SU-DHL-6 (cell line): ENCODE measurements at regions not wholly inside any gene's neighbourhood (a gene's known extent, or its start where the extent isn't known, plus 50 kb on each side); places are given as distances from the start of the nearest gene placed in this dataset.
A peak's percentile ranks its signal among the peaks of the same experiment; 100 is the strongest.
"Not testable (repeated sequence)": the region's sequence is repeated elsewhere in the genome, so short reads cannot be mapped to it uniquely, and the experiment has no call there.

Experiments
- H2AFZ ChIP-seq: fragments of 200-600 bp; sonication (generic); 2 replicates; pipeline ENCODE4 v1.6.1; 2014; ENCODE audit warnings: low read depth, mild to moderate bottlenecking, moderate library complexity, mixed read lengths, antibody characterized with exemption, low read length; ENCODE audit not compliant: severe bottlenecking
- H3F3A ChIP-seq: fragments of 200-600 bp; shearing (Covaris generic); 2 replicates; pipeline ENCODE4 v1.6.0; 2016; ENCODE audit warnings: antibody characterized with exemption, mild to moderate bottlenecking; ENCODE audit not compliant: insufficient read depth
- H3K27ac ChIP-seq: fragments of 200-600 bp; sonication (generic); 2 replicates; pipeline ENCODE4 v1.5.1; 2016; ENCODE audit warnings: low read depth, mild to moderate bottlenecking, low read length, moderate library complexity, mixed read lengths
- H3K27me3 ChIP-seq: fragments of 200-600 bp; sonication (generic), shearing (Covaris generic); 2 replicates; pipeline ENCODE4 v1.6.0; 2014; ENCODE audit warnings: mild to moderate bottlenecking, low read length
- H3K36me3 ChIP-seq: fragments of 200-600 bp; sonication (generic); 2 replicates; pipeline ENCODE4 v1.6.1; 2014; ENCODE audit warnings: mild to moderate bottlenecking, low read length, mixed read lengths
- H3K4me2 ChIP-seq: fragments of 300-600, 200-600 bp; shearing (Covaris generic), sonication (generic); 2 replicates; pipeline ENCODE4 v1.6.0; 2014; ENCODE audit warnings: low read length, low read depth, mild to moderate bottlenecking; ENCODE audit not compliant: poor library complexity, severe bottlenecking
- H3K4me3 ChIP-seq: fragments of 200-600 bp; sonication (generic); 2 replicates; pipeline ENCODE4 v1.5.1; 2014; ENCODE audit warnings: antibody characterized with exemption, low read length, mild to moderate bottlenecking, mixed read lengths; ENCODE audit not compliant: insufficient read depth, poor library complexity, severe bottlenecking
- H3K79me2 ChIP-seq: fragments of 200-600 bp; sonication (generic); 2 replicates; pipeline ENCODE4 v1.6.1; 2014; ENCODE audit warnings: mild to moderate bottlenecking, low read length, moderate library complexity; ENCODE audit not compliant: insufficient read depth
- H3K9ac ChIP-seq: fragments of 200-600 bp; sonication (generic); 2 replicates; pipeline ENCODE4 v1.7.0; 2014; ENCODE audit warnings: mild to moderate bottlenecking, low read length
- H3K9me2 ChIP-seq: fragments of 200-600 bp; sonication (generic); replicated peaks from 2 replicates; pipeline ENCODE4 v1.6.1; 2014; ENCODE audit warnings: low read length; ENCODE audit not compliant: insufficient read depth
- H3K9me3 ChIP-seq: fragments of 200-600 bp; sonication (generic); 2 replicates; pipeline ENCODE4 v1.6.1; 2014; ENCODE audit warnings: low read length, mixed read lengths; ENCODE audit not compliant: insufficient read depth
- H4K20me1 ChIP-seq: fragments of 200-600 bp; sonication (generic); 2 replicates; pipeline ENCODE4 v1.6.1; 2014; ENCODE audit warnings: low read depth, mild to moderate bottlenecking, antibody characterized with exemption, low read length, moderate library complexity, mixed read lengths
- CTCF ChIP-seq: fragments of 200-600 bp; sonication (generic); IDR thresholded peaks from one replicate; pipeline ENCODE4 v1.5.1; 2017; ENCODE audit warnings: antibody characterized with exemption, mild to moderate bottlenecking, low read length, moderate library complexity; ENCODE audit not compliant: insufficient read depth, poor library complexity, severe bottlenecking
- EZH2phosphoT487 ChIP-seq: fragments of 200-600 bp; sonication (generic), shearing (Covaris generic); conservative IDR thresholded peaks from 2 replicates; pipeline ENCODE4 v1.6.1; 2018; ENCODE audit warnings: mild to moderate bottlenecking, antibody characterized with exemption, low read length, moderate library complexity, mixed read lengths

GRCh38 chr12:76176940-76177339, 92.5 kb upstream of the NAP1L1 start:
- no peak overlapping the region for H3K4me2 ChIP-seq
- no peaks in the 10 kb centered on the region for H3K79me2 ChIP-seq
- H3K27ac ChIP-seq: no peak overlapping the region
- no peak for TF ChIP-seq CTCF
- TF ChIP-seq EZH2phosphoT487: no peak
- H3K36me3 ChIP-seq: no peaks in the 10 kb centered on the region
- H3F3A ChIP-seq: no peaks in the 10 kb centered on the region
- H3K9me3 ChIP-seq: no peaks in the 10 kb centered on the region
- H3K9ac ChIP-seq: no peak overlapping the region
- no peak overlapping the region for H2AFZ ChIP-seq
- H3K9me2 ChIP-seq: no peaks in the 10 kb centered on the region
- no peak overlapping the region for H3K4me3 ChIP-seq
- no peaks in the 10 kb centered on the region for H3K27me3 ChIP-seq
- H4K20me1 ChIP-seq: no peaks in the 10 kb centered on the region

GRCh38 chr12:76175946-76176345, 91.5 kb upstream of the NAP1L1 start:
- H3K9me3 ChIP-seq, H3K36me3 ChIP-seq, H3K4me3 ChIP-seq, H3K4me2 ChIP-seq, H3K9ac ChIP-seq, H2AFZ ChIP-seq, H3F3A ChIP-seq, H4K20me1 ChIP-seq, H3K27ac ChIP-seq, H3K27me3 ChIP-seq, H3K9me2 ChIP-seq, H3K79me2 ChIP-seq: not testable (repeated sequence)

- Histone ChIP-seq H3K36me3 (no peaks in the 10 kb centered on the region), H3F3A (no peaks in the 10 kb centered on the region), H3K9me3 (no peaks in the 10 kb centered on the region), H3K79me2 (no peaks in the 10 kb centered on the region), H3K27me3 (no peaks in the 10 kb centered on the region), H3K4me3 (no peak overlapping the region), H2AFZ (no peak overlapping the region), H3K9me2 (no peaks in the 10 kb centered on the region), H3K9ac (no peak overlapping the region), H4K20me1 (no peaks in the 10 kb centered on the region), H3K4me2 (no peak overlapping the region), H3K27ac (no peak overlapping the region)
- TF ChIP-seq EZH2phosphoT487: no peak
- no peak for TF ChIP-seq CTCF
These were observed 89.3 kb upstream of the NAP1L1 start for GRCh38 chr12:76173756-76174155.

GRCh38 chr12:76158518-76159321, 74.2 kb upstream of the NAP1L1 start:
- no peaks in the 10 kb centered on the region for H3K36me3 ChIP-seq
- H4K20me1 ChIP-seq: no peaks in the 10 kb centered on the region
- no peak overlapping the region; the same call in 1 of the 2 replicates for H3K9ac ChIP-seq
- TF ChIP-seq EZH2phosphoT487 (no peak), CTCF (peak; percentile 50)
- no peaks in the 10 kb centered on the region for H3F3A ChIP-seq
- no peaks in the 10 kb centered on the region for H3K27me3 ChIP-seq
- no peaks in the 10 kb centered on the region for H3K9me3 ChIP-seq
- no peaks in the 10 kb centered on the region for H3K9me2 ChIP-seq
- peak overlapping the region; percentile 42 for H3K4me2 ChIP-seq
- H3K4me3 ChIP-seq: no peak overlapping the region
- H2AFZ ChIP-seq: peak overlapping the region; percentile 67
- H3K79me2 ChIP-seq: no peaks in the 10 kb centered on the region
- no peak overlapping the region for H3K27ac ChIP-seq
